IMR-90 (cell line): ENCODE measurements at regions not wholly inside any gene's neighbourhood (a gene's known extent, or its start where the extent isn't known, plus 50 kb on each side); places are given as distances from the start of the nearest gene placed in this dataset.

Experiments used
- BHLHE40 ChIP-seq: fragments of 150-350 bp; IDR thresholded peaks from 2 replicates; pipeline ENCODE4 v1.6.1; 2016; ENCODE audit warnings: mild to moderate bottlenecking, low read depth, low read length
- CEBPB ChIP-seq: IDR thresholded peaks from 2 replicates; pipeline ENCODE4 v1.6.1; 2012; ENCODE audit warnings: low read depth, low read length, improper control_type of control experiment
- CHD1 ChIP-seq: IDR thresholded peaks from 2 replicates; pipeline ENCODE4 v1.6.1; 2012; ENCODE audit warnings: low read depth, low read length, improper control_type of control experiment
- MAZ ChIP-seq: IDR thresholded peaks from 2 replicates; pipeline ENCODE4 v1.6.1; 2012; ENCODE audit warnings: low read depth, mild to moderate bottlenecking, low read length, improper control_type of control experiment, moderate library complexity, borderline replicate concordance
- MXI1 ChIP-seq: IDR thresholded peaks from 2 replicates; pipeline ENCODE4 v1.6.1; 2012; ENCODE audit warnings: low read depth, mild to moderate bottlenecking, low read length, moderate library complexity, borderline replicate concordance
- POLR2A ChIP-seq: IDR thresholded peaks from 2 replicates; pipeline ENCODE4 v1.6.1; 2012; ENCODE audit warnings: mild to moderate bottlenecking, low read depth, low read length
- SMC3 ChIP-seq: fragments of 150-350 bp; IDR thresholded peaks from 2 replicates; pipeline ENCODE4 v1.6.1; 2016; ENCODE audit warnings: low read depth, mild to moderate bottlenecking, antibody characterized with exemption, low read length, moderate library complexity
- TF ChIP-seq, protein P1 (sequence below): conservative IDR thresholded peaks from 2 replicates; pipeline ENCODE4 v1.5.1; 2012; ENCODE audit warnings: mild to moderate bottlenecking, low read depth, low read length, improper control_type of control experiment
- TF ChIP-seq, protein P2 (sequence below): fragments of 150-350 bp; IDR thresholded peaks from 2 replicates; pipeline ENCODE4 v1.6.1; 2017; ENCODE audit warnings: mild to moderate bottlenecking, antibody characterized with exemption, low read length, low read depth

DNA sequence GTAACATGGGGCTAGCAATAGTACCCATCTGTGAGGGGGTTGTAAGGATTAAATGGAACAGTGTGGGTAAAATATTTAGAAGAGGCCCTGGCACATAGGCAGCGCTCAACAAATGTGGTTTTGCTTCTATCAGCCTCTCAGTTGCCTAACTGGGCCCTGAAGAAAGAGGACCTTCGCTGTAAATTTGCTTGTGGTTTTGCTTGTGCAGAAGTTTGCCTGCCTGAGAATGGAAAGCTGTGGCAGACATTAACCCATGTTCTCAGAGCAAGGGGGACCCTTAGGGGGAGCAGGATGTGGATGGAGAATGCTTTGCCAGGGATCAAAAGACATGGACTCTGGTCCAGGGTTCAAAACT, 160.1 kb downstream of the BRMS1L start:
- TF ChIP-seq POLR2A (no peak), SMC3 (no peak), MAZ (no peak), CHD1 (no peak), BHLHE40 (no peak), MXI1 (no peak), CEBPB (no peak)
- TF ChIP-seq, protein P1, sequence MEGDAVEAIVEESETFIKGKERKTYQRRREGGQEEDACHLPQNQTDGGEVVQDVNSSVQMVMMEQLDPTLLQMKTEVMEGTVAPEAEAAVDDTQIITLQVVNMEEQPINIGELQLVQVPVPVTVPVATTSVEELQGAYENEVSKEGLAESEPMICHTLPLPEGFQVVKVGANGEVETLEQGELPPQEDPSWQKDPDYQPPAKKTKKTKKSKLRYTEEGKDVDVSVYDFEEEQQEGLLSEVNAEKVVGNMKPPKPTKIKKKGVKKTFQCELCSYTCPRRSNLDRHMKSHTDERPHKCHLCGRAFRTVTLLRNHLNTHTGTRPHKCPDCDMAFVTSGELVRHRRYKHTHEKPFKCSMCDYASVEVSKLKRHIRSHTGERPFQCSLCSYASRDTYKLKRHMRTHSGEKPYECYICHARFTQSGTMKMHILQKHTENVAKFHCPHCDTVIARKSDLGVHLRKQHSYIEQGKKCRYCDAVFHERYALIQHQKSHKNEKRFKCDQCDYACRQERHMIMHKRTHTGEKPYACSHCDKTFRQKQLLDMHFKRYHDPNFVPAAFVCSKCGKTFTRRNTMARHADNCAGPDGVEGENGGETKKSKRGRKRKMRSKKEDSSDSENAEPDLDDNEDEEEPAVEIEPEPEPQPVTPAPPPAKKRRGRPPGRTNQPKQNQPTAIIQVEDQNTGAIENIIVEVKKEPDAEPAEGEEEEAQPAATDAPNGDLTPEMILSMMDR, result no peak
- TF ChIP-seq, protein P2, sequence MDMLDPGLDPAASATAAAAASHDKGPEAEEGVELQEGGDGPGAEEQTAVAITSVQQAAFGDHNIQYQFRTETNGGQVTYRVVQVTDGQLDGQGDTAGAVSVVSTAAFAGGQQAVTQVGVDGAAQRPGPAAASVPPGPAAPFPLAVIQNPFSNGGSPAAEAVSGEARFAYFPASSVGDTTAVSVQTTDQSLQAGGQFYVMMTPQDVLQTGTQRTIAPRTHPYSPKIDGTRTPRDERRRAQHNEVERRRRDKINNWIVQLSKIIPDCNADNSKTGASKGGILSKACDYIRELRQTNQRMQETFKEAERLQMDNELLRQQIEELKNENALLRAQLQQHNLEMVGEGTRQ, result no peak
